ENCODE measurements at regions not wholly inside any gene's neighbourhood (a gene's known extent, or its start where the extent isn't known, plus 50 kb on each side); places are given as distances from the start of the nearest gene placed in this dataset.
"Not testable (repeated sequence)": the region's sequence is repeated elsewhere in the genome, so short reads cannot be mapped to it uniquely, and the experiment has no call there.

GRCh38 chr12:131295117-131295516 lies 341.4 kb downstream of the ADGRD1 start:
- not testable (repeated sequence) for TF ChIP-seq CTCF (conservative IDR thresholded peaks at IDR 0.05); ZFX (IDR thresholded peaks at IDR 0.05)
